ENCODE measurements at regions not wholly inside any gene's neighbourhood (a gene's known extent, or its start where the extent isn't known, plus 50 kb on each side); places are given as distances from the start of the nearest gene placed in this dataset.

DNA sequence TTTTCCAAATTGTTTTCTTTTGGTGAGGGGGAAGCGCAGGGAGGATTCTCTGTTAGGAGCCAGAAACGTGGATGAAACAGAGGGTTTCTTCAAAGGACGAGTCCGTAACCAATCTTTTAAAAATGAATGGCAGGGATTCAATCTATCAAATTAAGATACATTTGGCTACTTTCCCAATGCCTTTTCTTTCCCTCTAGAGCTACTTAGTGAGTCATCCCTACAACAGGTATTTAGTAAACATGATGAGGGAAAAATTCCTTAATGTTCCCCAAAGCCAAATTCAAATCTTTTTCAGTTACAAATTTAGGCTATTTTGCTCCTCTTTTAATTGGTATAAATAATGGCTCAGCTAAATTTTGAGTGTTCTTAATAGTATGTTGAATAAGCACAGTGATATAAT, 366.4 kb upstream of the RIOK2 start:
- TF ChIP-seq, protein P1, sequence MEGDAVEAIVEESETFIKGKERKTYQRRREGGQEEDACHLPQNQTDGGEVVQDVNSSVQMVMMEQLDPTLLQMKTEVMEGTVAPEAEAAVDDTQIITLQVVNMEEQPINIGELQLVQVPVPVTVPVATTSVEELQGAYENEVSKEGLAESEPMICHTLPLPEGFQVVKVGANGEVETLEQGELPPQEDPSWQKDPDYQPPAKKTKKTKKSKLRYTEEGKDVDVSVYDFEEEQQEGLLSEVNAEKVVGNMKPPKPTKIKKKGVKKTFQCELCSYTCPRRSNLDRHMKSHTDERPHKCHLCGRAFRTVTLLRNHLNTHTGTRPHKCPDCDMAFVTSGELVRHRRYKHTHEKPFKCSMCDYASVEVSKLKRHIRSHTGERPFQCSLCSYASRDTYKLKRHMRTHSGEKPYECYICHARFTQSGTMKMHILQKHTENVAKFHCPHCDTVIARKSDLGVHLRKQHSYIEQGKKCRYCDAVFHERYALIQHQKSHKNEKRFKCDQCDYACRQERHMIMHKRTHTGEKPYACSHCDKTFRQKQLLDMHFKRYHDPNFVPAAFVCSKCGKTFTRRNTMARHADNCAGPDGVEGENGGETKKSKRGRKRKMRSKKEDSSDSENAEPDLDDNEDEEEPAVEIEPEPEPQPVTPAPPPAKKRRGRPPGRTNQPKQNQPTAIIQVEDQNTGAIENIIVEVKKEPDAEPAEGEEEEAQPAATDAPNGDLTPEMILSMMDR (IDR thresholded peaks at IDR 0.05; ENCODE audit: poor library complexity) = no peak
- no peak for TF ChIP-seq EZH2phosphoT487 (IDR thresholded peaks at IDR 0.05; ENCODE audit: low read depth, severe bottlenecking, unreplicated experiment)
